ENCODE measurements at regions not wholly inside any gene's neighbourhood (a gene's known extent, or its start where the extent isn't known, plus 50 kb on each side); places are given as distances from the start of the nearest gene placed in this dataset.

DNA sequence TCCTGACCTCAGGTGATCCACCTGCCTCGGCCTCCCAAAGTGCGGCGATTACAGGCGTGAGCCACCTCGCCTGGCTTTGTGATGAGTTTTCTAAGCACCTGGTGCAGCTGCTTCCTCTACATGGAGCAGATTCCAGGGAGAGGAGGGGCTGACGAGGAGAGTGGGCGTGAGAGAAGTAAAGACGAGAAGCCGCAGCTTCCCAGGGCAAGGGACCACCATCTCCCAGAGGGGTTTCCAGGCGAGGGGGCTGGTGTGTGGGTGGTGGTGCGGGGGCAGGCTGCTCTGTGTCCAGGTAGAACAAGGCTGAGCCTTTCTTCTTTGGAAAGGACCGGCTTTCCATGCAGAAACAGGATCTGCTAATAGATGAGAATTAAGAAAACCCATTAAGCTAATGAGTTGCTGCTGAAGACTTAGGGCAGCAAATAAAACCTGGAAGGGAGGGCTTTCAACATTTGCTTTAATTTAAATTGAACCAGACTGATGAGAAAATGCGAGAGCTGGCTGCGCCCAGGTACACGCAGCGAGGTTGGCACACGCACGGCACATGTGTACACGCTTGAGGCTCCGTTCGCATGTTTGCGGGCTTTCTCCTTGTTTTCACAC is 236.7 kb downstream of the RBFOX3 start:
- DNase-seq (ENCODE audit: low read depth in 1 of 2, low spot score in 1 of 2): no peak

DNA sequence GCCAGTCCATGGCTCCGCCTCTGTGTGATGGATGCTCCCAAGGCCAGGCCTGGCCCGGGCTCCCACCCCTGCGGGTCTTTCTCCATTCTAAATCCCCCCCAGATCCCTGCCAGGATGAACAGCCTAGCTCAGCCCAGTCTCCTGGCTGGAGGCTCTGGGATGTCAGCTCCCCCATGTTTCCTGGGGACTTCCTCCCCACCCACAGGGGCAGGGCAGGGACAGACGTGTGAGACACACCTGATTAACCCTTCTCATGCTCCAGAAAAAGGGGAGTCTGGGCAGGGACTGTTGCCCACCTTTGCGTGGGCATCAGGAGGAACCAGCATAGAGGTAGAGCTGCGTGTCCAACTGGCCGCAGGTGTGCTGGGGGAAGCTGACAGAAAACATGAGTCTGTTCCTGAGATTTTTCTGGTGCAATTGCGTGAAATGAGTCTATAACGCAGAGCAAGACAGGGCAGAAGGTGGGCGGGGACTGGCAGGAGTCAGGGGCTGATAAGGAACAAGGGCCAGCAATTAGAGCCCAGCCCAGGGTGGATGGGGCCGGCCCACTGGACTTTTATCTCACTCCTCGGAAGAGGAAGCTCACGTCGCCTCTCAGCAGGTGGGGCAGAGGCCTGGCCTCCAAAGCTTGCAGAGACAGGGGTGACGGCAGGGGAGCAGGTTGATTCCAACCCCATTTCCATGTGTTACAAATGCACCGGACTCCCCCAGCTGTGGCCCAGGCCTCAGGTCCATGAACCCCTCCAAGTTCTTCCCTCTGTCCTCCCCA is 238.2 kb downstream of the RBFOX3 start:
- DNase-seq (ENCODE audit: low read depth in 1 of 2, low spot score in 1 of 2): no peak

DNA sequence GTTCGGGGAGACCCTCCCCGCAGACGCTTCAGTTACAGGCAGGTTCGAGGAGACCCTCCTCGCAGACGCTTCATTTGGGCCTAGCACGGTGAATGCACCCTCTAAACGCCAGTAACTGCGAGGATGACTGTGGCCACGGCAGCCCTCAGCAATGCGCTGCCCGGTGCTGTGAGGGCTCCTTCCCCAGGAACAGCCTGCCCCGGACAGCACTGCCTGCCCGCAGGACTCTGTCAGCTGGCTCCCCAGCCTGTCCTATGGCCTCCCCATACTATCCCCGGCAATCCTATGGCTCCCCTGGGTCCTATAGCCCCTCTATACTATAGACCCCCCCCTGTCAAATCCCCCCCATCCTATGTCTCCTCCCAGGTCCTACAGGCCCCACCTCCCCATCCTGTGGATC is 238.9 kb downstream of the RBFOX3 start:
- no peak for DNase-seq (ENCODE audit: low read depth in 1 of 2, low spot score in 1 of 2)

DNA sequence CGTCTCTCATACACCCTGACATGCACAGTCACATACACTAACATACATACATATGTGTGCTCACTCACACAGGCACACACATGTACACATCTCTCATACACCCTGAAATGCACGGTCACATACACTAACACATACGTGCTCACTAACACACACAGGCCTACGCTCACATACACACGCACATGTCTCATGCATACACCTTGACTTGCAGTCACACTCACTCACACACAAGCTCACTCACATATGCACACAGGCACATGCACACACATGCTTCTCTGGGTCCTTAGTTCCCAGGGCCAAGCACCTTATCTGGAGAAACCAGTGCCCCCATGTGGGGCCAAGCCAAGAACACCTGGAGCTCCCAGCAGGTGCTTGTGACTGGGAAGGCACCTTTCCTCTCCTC is 240.3 kb downstream of the RBFOX3 start:
- DNase-seq (ENCODE audit: low read depth in 1 of 2, low spot score in 1 of 2): no peak

DNA sequence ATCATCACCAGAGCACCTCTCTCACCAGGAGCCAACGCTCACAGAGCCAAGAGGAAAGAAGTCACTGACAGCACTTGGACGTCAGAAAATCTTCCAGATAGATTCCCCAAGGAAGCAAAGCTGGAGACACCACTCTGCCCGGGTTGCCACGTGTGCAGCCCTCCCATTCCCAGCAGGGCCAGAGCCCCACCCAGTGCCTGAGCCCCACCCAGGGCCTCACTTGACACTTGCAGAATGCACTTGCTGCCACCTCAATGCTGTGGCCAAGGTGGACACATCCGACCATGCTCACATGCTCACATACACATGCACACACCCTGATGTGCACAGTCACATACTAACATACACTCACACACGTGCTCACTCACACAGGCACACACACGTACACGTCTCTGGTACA is 240.7 kb downstream of the RBFOX3 start:
- DNase-seq (ENCODE audit: low read depth in 1 of 2, low spot score in 1 of 2): no peak

DNA sequence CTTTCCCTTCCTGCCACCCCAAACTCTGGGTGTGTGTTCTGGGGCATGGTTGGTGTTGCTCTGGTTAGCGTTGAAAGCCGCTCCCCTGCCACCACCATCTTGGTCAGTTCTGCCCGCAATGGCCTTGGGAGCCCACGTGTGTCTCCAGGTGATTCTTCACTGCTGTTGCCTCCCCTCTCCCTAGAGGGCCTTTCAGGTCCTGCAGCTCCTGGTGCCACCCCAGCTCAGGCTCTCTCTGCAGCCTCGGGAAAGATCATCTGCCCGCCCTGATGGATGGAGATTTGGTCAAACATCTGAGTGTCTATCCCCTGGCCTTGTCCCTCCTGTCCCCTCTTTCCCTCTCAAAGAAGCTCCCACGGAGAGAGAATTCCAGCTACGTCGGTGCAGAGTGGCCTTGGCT is 241.3 kb downstream of the RBFOX3 start:
- no peak for DNase-seq (ENCODE audit: low read depth in 1 of 2, low spot score in 1 of 2)

DNA sequence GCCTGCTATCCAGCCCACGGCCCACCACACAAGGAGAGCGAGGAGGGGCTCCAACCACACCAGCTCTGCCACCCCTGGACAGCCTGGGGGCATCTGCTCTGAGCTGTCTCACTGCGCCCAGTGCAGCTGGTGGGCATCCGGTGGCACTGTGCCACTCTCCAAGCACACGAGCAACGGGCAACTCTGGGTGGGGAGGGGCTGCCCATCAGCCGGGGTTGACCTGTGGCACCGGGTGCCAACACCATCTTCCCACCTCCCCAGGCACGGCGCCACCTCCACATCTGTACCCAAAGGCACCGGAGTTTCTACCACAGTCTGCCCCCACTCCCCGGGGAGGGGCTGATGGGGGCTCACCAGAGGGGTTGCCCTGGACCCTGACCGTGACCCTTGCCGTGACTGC is 241.8 kb downstream of the RBFOX3 start:
- DNase-seq (ENCODE audit: low read depth in 1 of 2, low spot score in 1 of 2): no peak

DNA sequence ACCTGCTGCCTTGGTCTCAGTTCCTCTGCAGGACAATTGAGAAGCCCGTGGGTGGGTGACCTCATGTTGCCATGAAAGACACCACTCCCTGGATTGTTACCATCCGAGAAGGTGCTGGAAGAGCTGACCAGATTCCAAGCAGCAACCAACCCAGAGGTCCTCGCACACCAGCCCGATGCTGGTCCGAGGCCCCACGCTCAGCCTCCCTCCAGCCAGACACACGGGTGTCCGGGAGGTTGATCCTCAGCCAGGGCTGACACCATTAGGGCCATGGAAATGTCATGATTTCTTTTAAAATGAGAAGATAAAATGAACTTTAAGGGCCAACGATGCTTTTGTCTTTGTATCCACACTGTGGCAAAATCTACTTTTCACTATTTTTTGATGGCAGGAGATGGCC is 242.3 kb downstream of the RBFOX3 start:
- DNase-seq (ENCODE audit: low read depth in 1 of 2, low spot score in 1 of 2): no peak

DNA sequence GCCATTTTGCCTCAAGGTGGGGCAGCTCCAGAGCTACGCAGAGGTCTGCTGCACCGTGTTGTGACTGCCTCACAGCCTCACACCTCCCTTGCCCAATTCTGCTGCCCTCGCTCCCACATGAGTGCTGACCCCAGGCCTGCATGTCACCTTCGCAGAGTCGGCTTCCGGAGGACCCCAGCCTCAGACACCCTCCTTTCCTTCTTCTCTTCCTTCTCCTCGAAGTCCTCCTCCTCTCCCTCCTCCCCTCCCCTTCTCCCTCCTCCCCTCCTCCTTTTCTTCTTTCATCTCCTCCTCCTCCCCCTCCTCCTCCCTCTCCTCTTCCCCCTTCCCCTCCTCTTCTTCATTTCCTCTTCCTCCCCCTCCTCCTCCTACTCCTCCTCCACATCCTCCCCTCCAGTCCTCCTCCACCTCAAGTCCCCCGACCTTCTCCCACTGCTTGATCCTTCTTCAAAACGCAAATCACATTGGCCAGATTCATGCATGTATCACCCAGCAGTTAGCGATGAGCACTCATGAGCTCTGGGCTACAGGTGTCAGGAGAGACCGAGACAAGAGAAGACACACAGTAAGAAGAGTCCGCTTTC is 243.8 kb downstream of the RBFOX3 start:
- DNase-seq (ENCODE audit: low read depth in 1 of 2, low spot score in 1 of 2): no peak

DNA sequence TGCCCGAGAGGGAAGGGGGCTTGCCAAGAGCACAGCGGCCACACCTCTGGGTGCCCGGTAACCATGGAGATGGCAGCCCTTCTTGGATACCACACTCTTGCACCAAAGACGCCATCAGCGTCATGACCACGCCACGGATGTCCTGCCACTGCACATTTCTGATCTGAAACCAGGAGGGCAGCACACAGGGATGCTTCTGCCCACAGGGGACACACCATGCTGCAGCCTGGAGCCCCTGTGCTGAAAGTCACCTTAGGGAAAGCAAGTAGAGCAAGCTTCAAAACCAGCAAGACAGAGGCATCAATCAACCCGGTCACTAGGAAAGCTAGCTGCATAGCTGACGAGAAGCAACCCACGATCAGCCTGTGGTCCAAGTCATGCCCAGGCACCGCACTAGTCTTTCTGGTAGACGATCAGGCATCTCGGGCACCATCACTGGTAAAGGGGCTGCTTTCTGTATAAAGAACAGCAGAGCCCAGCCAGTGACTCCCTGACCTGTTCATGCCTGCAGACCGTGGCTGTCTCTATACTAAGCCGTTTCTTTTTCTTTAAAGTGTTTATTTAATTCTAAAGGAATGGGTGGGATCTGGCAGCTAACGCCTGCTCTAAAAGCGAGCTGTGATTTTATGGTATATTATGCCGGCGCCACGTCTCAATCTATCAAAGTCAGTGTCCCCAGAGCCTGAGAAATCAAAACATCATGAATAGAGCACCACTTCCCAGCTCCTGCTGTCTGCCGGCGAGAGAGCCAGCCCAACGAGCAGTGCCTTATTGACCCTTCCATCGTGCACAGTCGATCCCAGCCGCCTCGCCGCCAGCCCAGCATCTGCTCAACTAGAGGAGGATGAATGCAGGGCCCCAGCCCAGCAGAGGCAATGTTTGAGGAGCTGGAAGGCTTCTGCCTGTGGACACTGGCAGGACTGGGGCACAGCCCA is 244.7 kb downstream of the RBFOX3 start:
- DNase-seq (ENCODE audit: low read depth in 1 of 2, low spot score in 1 of 2): no peak

DNA sequence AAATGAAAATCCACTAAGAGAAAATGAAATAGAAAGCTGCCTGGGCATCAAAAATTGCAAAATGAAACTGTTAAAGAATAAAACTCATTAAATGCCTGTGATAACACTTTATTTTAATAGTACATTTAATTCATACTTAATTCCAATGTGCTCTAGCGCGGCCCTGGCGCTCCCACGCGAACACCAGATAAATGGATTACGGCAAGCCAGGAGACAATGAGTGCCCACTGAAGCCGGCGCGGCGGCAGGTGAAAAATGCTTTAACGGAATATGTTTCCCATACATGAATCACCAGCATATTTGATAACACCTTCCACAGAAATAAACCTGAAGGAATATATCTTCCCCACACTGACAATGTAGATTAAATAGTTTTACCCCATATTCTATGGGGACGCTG is 245.5 kb downstream of the RBFOX3 start:
- DNase-seq (ENCODE audit: low read depth in 1 of 2, low spot score in 1 of 2): no peak

DNA sequence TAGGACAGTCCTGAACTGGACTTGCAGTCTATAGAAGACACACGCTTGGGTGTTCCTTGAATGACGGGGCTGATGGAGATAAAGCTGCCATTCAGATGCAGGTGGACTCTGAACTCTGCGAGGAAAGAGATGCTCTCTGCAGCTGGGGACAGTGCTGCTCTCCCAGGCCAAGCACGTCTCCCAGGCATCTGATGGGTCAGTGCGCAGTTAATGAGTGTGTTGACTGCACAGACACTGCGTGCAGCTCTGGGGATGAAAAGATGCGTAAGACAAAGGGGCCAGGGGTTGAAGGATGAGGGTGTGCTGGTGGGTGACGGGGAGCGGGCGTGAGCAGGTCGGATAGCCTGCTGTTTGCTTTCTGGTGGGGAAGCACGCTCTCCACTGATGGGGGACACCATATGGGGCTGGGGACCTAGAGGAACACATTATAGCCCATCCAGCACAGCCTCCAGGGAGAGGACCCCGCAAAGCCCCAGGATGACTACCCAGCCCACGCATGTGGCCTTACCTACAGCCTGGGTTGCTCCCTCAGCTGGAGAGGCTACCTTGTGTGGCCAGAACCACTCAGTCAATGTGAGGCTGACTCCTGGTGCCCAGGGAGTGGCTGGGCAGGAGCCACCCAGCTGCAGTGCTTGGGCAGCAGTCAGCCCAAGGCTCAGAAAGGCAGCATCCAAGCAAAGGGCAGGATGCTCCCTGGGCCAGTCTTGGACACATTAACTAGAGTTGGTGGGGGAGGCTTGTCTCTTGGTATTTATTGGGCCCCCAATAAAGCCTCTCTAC is 246.3 kb downstream of the RBFOX3 start:
- DNase-seq (ENCODE audit: low read depth in 1 of 2, low spot score in 1 of 2): no peak

DNA sequence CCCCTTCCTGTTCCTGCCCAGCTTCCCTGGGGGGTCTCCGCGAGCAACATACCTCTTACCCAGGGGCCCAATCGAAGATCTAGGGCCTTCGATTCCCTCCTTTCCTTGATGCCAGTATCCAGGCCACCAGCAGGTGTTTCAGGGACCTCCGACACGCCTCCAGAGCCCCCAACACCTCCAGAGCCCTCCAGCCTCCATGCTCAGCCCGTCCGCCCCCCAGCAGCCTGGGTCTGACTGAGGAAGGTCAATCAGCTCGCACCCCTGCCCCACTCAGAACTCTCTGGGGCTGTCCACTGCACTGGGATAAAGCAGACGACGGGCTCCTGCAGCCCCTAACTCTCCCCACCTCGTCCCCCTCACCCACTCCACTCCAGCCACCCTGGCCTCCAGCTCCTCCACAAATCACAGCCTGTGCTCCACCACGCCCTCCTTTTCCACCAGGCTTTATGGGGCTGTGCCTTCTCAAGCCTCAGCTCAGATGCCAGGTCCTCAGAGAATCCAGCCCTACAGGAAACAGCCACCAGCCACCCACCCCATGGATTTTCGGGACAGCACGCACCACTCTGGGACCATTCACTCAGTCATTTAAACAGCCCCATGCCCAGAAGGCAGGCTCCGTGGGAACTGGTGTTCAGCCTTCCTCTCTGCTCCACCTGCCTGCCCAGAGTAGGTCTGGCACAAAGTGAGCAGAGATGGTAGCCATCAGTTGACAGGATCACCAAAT is 247.1 kb downstream of the RBFOX3 start:
- DNase-seq (ENCODE audit: low read depth in 1 of 2, low spot score in 1 of 2): no peak

DNA sequence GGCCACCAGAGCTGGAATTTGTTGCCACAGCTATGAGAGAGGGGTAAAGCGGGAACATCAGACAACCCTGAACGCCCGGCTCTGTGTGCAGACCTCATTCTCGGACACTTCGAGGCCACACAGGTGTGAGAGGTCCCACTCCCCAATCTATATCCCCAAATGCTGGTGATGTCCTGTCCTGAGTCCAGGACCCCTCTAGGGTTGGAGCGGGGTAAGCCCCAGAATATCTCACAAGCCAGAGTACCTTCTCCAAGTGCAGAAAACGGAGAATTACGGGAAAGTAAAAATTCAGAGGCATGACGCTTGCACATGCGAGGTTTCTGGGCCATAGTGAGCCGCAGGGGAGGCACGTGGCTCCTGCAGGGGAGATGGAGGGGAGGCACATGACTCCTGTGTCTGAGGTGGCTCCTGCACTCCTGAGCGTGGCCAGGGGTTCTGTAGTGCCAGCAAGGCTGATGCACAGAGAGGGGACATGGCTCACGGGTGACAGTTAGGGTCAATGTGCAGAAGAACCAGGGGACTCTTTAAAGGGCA is 248.0 kb downstream of the RBFOX3 start:
- DNase-seq (ENCODE audit: low read depth in 1 of 2, low spot score in 1 of 2): no peak

DNA sequence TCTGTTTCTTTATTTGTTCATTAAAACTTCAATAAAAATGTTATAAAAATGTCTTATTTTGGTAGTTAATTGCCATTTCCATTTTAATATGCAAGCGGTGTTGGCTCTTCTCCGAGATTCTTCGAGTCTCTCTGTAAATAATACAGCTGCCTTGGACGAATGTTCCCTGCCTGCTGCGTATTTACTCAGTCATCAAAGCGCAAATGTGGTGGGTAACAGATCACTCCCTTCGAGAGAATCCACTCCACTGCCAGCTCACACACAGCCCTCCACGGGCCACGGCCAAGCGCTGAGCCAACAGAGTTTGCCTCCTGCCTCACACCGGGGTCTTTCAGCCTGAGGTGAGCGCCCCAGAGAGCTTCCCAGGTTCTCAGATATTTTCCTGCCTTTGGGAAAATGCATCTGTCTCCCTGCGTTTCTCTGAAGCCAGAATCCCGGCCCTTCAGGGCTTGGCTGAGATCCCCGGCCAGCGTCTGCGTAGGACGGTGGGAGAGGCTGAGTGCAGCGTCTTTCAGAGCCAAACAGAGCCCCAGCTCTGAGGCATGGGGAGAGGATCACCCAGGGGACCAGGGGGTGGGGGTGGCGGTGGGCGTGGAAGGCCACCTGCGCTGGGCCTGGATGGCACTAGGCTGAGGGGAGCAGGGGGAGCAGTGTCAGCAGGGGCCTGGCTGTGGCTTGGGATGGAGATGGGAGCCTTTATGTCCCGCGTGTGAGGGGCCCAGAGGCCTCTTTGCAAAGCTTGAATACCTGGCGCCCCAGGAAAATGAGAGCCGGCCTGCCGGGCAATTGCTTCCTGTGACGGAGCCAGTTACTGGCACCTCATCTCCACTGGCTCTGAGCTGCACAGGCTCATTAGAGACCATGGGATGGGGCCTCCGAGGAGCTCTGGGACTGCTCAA is 248.7 kb downstream of the RBFOX3 start:
- DNase-seq (ENCODE audit: low read depth in 1 of 2, low spot score in 1 of 2): no peak

DNA sequence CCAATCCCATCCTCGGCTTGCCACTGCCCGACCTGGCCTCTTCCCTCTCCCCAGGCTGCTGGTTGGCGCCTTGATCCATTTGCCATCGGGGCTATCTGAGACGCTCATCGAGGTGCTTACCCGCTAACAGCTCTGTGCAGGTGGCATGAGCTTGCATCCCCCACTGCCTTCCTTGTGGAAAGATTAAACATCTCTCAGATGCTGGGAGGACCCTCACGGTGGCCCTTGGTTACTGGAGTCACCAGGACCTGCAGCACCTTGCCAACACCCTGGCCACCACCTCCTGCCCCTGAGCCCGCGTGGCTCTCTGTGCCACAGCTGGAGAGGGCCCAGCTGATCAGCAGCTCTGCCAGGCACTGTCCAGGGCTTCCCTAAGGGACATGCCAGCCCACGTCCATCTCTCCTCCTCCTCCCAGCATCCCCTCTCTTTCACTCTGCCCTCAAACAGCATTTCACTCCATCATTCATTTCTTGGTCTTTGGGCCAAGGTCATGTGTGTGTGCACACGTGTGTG is 249.6 kb downstream of the RBFOX3 start:
- no peak for DNase-seq (ENCODE audit: low read depth in 1 of 2, low spot score in 1 of 2)

DNA sequence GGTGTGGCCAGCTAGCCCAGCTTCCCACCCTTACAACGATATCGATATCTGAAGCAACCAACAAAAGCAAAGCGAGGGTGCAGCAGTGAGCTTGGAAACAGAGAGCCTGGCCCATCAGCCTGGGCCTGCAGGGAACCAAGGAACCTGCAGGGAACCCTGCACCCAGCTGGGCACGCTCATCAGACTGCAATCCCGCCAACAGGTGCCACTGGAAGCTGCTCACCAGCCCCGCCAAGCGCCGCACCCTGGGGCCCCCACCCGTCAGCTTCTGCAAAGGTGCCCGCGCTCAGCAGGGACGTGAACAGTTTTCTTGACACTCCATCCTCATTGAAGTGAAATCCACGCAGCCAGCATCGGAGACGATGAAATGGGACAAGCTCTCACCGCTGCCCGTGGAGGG is 250.7 kb downstream of the RBFOX3 start:
- DNase-seq (ENCODE audit: low read depth in 1 of 2, low spot score in 1 of 2): no peak

DNA sequence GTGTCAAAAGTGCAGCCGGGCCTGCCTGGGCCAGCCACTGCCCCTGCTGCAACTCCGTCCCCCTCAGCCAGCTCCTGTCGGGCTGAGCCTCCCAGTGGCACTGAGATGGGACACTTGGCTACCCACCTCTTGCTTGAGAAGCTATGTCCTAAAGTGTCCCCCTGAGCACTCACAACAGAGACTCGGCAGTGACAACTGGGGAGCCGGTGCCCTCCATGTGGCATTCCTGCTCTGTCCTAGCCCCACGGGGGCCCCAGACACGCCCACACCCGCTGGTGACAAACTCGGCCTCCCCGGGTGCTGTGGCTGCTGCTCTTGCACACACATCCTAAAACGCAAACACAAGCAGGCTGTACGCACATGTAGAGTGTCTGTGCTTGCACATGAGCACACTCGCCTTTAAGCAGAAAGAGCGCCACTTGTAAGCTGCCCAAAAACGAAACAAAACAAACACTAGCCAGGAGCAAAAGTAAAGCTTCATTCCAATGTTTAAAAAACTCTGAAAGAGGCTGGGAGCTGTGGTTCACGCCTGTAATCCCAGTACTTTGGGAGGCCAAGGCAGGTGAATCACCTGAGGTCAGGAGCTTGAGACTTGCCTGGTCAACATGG is 253.9 kb downstream of the RBFOX3 start:
- no peak for DNase-seq (ENCODE audit: low read depth in 1 of 2, low spot score in 1 of 2)

Data from activated CD4-positive, alpha-beta T cell treated with anti-CD3 and anti-CD28 coated beads, Interleukin-2, amount 50 U/mL, for 24 hours (primary cell).